ENCODE measurements at regions not wholly inside any gene's neighbourhood (a gene's known extent, or its start where the extent isn't known, plus 50 kb on each side); places are given as distances from the start of the nearest gene placed in this dataset.
"Not testable (repeated sequence)": the region's sequence is repeated elsewhere in the genome, so short reads cannot be mapped to it uniquely, and the experiment has no call there.

DNA sequence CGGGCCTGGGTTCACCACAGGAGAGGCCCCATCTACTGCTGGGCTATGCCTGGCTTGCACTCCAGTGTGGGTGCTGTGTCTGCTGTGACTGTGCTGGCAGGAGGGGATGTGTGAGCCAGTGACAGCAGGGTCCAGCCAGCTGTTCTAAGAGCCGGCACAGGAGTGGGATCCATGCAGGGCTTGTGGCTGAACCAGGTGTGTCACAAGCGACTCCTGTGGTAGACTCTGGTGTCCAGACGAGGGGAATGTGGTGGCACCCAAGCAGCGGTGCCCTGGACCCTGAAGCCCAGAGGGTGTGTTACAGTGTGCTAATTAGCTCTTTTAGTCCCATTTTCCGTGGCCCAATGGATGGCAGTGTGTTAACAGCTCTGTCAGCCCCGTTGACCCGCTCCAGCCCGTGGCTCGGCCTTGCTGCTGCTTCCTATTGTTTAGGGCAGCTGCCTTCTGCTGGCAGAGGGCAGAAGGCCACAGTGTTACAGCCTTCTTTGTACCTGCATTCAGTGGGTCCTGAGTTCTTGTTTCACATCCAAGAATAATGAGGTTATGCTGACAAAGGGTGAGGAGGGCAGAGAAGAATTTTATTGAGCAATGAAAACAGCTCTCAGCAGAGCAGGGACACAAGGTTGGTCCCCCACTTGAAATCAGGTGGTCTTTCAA lies 78.5 kb upstream of the RNU6-1 start:
- in situ Hi-C loops (cut with HindIII; ENCODE audit: low sequenced_read_pairs), result loop anchor here (5.0 kb wide), 1 partner anchor 36 kb away; no protein-coding TSS in a partner anchor

DNA sequence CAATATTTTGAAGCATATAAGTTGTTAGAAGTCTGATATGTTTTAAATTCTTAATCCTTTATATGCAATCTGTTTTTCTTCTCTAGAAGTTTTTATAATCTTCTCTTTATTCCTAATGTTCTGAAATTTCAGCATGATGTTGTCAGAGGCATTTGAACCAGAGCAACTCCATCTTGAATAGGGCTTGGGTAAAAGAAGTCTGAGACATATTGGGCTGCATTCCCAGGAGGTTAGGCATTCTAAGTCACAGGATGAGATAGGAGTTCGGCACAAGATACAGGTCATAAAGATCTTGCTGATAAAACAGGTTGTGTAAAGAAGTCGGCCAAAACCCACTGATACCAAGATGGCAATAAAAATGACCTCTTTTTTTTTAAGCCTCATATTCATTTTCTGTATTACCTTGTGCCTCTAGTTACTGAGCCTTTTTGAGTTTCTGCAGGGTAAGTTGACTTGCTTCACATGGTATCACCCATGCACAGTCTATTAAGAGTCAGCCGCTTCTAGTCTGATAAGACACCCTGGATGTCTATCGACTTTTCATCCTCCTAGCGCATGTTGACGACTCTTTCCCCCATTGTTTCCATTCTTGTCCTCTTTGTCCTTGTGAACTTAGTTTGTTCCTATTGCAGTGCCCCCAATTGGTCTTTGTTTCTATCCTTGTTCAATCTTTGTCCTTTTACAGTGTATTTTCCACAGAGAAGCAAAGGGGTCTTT lies 80.8 kb upstream of the RNU6-1 start:
- in situ Hi-C loops (cut with HindIII; ENCODE audit: low sequenced_read_pairs), result no loop called here

DNA sequence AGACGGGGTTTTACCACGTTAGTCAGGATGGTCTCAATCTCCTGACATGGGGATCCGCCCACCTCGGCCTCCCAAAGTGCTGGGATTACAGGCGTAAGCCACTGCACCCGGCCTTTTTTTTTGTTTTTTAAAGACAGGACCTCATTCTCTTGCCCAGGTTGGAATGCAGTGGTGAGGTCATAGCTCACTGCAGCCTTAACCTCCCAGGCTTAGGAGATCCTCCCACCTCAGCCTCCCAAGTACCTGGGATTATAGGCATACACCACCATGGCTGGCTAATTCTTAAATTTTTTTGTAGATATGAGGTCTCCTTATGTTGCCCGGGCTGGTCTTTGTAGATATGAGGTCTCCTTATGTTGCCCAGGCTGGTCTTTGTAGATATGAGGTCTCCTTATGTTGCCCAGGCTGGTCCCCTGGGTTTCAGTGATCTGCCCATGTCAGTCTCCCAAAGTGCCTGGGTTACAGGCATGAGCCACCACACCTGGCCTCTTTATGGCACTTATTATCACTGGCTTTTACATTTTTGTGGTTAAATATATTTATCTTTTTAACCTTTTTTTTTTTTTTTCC lies 82.3 kb upstream of the RNU6-1 start:
- in situ Hi-C loops (cut with HindIII; ENCODE audit: low sequenced_read_pairs), result no loop called here

DNA sequence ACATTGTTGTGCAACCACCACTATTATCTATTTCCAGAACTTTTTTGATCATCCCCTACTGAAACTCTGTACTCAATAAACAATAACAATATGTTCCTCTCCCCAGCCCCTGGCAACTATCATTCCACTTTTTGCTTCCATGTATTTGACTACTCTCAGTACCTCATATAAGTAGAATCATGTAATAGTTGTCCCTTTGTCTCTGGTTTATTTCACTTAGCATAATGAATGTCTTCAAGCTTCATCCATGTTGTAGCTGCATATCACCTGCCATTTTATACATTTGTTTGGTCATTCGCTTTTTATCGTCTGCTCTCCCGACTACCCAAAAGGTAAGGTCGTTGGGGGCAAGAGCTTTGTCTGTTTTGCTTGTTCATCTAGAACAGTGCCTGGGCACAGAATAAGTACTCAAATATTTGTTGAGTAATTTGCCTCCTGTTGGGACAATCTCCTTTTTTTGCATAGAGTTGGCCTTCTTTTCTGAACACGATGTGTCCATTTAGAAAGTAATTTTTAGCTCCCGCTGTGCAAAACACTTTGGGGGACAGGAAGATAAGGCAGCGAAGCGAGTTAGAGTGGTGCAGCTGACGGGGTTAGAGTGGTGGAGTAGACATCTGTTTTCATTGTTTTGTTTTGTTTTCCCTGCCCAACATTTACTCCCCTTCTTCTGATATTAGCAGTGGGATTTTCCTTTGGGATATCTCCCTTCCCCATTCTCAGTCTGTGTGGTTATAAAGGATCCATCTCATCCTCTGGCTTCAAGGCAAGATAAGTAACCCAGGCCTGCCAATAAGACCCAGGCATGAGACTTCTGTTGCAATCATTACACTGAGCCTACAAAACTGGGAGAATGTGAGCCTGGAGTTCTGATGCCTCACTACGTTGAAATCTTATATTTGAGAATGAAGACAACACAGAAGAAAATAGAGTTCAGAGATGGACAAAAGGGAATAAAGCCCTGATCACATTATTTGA lies 83.4 kb upstream of the RNU6-1 start:
- in situ Hi-C loops (cut with HindIII; ENCODE audit: low sequenced_read_pairs), result no loop called here

DNA sequence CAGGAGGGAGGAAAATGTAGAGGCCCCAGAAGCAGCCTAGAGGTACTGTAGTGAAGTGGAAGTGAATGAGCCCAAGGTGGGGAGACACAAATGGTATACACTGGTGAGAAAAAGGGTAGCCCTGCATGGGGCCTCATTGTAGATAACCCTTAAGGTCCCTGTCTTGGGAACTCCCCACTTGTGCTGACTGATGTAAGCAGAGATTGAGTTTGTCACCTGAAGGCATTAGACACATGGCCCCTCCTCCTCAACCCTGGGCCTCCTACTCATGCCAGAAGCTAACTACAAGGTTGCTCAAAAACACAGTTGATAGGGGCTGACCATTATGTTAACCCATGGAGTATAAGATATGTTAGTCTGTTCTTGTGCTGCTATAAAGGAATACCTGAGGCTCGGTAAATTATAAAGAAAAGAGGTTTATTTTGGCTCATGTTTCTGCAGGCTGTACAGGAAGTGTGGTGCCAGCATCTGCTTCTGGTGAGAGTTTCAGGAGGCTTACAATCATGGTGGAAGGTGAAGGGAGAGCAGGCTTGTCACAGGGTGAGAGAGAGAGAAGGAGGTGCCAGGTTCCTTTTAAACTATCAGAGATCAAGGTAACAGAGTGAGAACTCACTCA lies 84.6 kb upstream of the RNU6-1 start:
- in situ Hi-C loops (cut with HindIII; ENCODE audit: low sequenced_read_pairs), result no loop called here

DNA sequence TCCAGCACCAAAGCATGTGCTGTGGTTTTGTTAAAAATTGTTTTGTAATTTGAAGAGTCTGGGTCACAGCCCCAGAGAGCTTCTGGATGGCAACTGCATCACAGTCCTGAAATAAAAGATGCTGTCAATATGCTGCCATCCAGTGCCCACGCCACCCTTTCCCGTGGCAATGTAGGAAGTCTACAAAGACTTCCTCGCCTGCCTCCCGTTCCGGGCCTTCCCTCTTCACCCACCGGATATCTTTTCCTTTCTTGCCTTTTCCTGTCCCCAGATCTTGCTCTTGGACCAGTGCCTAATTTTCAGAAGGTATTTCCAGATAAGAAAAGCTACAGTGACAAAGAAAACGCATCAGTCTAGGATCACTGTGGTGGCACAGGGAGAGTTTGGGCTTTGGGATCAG lies 85.3 kb upstream of the RNU6-1 start:
- in situ Hi-C loops (cut with HindIII; ENCODE audit: low sequenced_read_pairs), result no loop called here

DNA sequence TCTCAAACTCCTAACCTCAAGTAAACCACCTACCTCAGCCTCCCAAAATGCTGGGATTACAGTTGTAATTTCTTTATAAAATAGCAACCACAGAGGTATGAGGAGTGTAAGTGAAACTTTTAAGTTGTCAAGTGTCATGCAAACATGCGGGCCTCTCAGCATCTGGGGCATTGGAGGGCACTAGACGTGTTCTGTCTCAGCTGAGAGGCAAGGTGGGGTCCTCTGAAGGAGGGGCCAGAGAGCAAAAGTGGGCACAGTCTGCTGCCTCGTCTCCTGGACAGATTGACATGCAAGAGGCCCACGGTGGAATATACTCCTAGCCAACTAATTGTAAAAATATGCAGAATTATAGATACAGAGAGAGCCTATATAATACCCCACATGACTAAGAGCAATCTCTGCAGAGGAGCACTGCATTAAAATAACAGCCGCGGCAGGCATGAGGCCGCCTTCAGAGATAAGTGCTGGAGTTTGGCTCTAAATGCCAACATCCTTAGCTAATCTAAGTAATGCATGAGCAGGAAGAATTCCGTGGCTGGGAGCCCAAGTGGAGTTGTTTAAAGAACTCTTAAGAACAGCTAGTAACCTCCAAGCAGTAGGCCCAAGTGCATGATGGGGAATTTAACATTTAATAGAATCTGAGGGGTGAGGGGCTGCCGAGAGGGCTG lies 87.8 kb upstream of the RNU6-1 start:
- in situ Hi-C loops (cut with HindIII; ENCODE audit: low sequenced_read_pairs), result no loop called here

DNA sequence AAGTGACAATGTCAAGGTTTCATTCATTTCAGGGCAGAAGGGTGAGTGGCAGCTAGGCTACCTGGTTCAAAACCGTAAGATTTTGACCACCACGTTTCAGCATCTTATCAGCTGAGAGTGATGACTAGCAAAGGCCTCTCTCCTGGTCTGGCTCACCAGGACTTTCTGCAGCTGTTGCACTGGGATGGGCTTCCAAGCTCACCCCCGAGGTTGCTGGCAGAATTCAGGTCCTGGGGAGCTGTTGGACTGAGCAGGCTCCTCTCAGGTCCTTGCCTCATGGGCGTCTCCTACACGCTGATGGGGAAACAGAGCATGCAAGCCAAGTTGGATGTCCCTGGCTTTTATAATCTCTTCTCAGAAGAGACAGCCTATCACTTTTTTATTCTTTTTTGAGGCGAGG lies 88.8 kb upstream of the RNU6-1 start:
- in situ Hi-C loops (cut with HindIII; ENCODE audit: low sequenced_read_pairs), result no loop called here

DNA sequence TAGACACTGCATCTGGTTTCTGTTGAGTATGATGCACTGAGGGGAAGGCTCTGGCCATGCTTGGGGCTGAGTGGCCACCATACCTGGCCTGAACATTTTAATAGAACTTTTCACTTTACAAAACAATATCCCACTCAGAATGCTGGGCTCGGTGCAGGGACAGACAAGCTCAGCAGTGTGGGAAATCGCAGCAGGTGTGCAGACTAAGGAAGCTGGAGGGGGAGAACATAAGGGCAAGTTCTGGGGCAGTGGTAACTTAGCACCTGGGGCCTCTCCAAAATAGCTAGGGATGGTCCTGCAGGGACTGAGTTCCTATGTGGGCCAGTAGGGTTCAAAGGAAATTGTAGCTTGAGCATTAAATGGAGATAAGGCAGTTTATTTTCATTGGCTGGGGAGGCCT lies 90.9 kb upstream of the RNU6-1 start:
- in situ Hi-C loops (cut with HindIII; ENCODE audit: low sequenced_read_pairs), result no loop called here

DNA sequence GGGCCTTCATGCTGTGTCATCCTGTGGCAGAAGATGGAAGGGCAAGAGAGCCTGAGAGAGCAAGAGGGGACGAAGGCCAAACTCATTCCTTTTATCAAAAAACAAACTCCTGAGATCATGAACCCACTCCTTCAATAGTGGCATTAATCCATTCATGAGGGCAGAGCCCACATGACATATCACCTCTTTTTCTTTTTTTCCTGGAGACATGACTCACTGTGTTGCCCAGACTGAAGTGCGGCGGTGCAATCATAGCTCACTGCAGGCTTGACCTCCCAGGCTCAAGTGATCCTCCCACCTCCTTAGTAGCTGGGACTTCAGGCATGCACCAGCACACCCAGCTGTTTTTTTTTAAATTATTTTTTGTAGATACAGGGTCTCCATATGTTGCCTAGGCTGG lies 92.0 kb upstream of the RNU6-1 start:
- in situ Hi-C loops (cut with HindIII; ENCODE audit: low sequenced_read_pairs), result no loop called here

DNA sequence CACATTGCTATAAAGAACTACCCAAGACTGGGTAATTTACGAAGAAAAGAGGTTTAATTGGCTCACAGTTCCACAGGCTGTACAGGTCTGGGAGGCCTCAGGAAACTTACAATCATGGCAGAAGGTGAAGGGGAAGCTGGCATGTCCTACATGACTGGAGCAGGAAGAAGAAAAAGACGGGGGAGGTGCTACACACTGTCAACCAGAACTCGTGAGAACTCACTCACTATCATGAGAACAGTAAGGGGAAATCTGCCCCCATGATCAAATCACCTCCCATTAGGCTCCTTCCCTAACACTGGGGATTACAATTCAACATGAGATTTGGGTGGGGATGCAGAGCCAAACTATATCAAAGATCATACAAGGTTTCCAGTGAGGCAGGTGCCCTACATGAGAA lies 94.3 kb upstream of the RNU6-1 start:
- in situ Hi-C loops (cut with HindIII; ENCODE audit: low sequenced_read_pairs), result not testable (repeated sequence)

DNA sequence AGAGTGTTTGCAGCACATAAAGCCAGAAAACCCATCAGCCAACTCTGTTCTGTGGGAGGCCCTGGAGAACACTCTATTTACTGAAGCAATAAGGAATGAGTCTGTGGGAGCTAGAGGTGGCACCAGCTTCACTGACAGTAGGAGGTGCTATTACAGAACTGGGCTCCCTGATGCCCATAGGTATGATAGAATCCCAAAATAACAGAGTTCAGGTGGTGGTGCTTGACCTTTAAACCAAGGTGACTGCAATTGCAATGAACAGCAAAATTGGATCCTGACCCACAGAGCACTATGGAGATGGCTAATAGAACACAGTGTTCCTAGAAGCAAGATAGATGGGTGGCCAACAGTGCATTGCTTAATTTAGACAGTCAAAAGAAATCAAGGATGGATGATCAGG lies 95.4 kb upstream of the RNU6-1 start:
- in situ Hi-C loops (cut with HindIII; ENCODE audit: low sequenced_read_pairs), result no loop called here

DNA sequence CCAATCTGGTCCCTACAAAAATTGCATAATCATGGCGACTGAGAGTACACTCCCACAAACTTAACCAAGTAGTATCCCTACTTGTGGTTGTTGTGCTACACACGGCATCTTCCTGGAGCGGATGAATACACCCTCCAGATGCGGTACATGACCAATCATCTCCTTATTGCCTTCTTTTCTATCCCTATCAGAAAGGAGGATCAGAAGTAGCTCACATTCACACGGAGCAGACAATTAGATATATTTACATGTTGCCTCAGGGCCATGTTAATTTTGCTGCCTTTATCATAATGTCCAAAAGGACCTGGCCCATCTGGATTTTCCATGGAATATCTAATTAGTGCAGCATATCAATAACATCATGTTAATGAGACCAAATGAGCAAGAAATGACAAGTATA lies 96.4 kb upstream of the RNU6-1 start:
- in situ Hi-C loops (cut with HindIII; ENCODE audit: low sequenced_read_pairs), result no loop called here

DNA sequence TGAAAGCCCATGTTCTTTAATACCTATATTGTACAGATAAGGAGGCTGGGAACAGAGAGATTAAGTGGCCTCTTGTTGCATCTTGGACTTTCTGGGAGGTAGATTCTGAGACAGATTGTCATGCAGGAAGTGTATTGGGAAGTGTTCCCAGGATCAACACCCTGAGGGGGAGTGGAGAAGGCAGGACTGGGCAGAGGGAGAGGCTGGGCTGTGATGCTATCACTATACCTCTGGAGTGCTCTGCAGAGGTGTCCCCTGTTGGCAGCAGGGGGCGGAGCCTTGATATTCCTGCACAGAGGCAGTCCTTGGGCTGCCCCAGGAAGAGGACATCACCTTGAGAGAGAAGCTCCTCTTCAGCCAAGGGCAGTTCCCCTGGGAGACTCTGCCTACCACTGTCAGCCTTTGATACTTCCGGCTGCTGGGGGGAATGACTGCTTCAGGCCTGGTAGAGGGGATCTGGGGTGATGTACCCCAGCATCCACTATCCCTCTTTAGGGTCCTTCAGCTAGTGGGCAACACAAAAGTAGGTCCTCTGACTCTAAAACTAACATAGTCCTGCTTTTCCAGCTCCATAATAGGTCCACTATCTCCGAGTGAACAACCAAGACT lies 97.4 kb upstream of the RNU6-1 start:
- in situ Hi-C loops (cut with HindIII; ENCODE audit: low sequenced_read_pairs), result no loop called here

DNA sequence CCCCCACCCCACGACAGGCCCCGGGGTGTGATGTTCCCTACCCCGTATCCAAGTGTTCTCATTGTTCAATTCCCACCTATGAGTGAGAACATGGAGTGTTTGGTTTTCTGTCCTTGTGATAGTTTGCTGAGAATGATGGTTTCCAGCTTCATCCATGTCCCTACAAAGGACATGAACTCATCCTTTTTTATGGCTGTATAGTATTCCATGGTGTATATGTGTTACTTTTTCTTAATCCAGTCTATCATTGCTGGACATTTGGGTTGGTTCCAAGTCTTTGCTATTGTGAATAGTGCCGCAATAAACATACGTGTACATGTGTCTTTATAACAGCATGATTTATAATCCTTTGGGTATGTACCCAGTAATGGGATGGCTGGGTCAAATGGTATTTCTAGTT lies 99.3 kb upstream of the RNU6-1 start:
- in situ Hi-C loops (cut with HindIII; ENCODE audit: low sequenced_read_pairs), result not testable (repeated sequence)

DNA sequence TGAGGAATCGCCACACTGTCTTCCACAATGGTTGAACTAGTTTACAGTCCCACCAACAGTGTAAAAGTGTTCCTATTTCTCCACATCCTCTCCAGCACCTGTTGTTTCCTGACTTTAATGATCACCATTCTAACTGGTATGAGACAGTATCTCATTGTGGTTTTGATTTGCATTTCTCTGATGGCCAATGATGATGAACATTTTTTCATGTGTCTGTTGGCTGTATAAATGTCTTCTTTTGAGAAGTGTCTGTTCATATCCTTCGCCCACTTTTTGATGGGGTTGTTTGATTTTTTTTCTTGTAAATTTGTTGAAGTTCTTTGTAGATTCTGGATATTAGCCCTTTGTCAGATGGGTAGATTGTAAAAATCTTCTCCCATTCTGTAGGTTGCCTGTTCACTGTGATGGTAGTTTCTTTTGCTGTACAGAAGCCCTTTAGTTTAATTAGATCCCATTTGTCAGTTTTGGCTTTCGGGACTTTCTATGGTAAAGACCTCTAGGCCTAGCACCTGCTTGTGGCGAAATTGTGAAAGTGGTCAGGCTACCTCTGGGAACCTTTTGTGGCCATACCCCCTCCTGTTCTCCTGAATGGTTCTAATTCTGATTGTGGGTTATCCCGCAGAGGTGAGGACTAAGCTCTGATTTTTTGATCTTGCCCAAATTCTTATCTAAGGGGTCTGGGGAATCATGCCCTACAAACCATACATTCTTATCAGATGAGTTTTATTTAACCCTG lies 99.9 kb upstream of the RNU6-1 start:
- in situ Hi-C loops (cut with HindIII; ENCODE audit: low sequenced_read_pairs), result not testable (repeated sequence)

DNA sequence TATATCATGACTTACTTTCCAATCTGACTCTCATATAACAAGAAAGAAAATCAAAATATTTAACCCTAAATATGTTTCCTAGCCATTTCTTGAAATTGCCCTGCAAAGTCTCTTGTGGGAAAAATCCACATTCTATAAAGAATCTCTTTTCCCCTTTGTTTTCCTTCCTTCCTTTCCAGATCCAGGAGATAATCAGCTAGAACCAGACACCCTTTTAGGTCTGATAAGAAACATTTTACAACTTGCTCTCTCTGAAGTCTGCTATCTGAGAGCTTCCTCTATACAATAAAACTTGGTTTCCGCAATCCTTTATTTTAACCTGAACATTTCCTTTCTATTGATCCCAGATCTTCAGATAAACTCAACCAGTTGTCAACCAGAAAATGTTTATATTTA lies 100.5 kb upstream of the RNU6-1 start:
- in situ Hi-C loops (cut with HindIII; ENCODE audit: low sequenced_read_pairs), result no loop called here

DNA sequence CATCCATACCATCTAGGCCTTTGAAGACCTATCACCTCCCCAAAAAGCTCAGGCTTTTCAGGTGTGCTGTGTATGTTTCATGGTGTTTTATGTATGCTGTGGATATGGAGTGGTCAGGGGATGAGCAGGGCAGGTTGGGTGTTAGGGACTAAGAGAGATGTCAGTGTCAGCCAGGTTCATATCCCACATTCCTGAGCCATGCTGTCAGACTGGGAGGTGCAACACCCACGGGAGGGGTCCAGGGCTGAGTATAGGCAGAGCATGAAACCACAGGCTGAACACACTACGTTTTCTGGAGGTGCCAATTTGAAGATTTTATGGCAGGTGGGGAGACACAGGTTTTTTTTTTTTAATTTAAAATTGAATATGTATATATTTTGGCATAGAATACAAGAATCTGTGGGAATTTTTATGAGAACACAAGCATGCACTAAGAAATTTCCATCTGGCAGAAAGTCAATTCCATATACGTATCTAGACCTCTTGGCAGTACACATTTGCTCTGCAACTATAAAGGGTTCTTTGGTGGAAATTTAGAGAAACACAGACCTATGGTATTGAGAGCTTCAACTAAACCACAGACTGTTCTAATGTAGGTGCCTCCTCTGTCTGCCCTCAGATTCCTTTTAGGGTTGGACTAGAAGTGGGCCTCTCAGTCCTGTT lies 101.9 kb upstream of the RNU6-1 start:
- in situ Hi-C loops (cut with HindIII; ENCODE audit: low sequenced_read_pairs), result no loop called here

DNA sequence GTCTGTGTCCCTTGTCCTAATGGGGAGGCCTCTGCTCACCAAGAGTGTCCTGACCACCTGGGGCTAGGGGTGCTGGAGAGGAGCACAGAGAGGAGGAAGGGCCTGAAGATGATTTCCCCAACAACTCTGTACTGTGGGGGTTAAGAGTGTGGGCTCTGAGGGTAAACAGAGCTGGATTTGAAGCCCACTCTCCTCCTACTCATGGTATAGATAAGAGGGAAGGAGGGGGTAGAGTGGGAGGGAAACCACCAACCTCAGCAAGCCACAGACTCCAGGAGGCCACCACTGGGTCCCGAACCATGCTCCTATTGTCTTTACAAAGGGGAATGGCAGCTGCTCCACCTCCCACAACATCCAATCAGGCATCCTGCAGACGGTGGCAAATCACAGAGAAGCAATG lies 103.6 kb upstream of the RNU6-1 start:
- in situ Hi-C loops (cut with HindIII; ENCODE audit: low sequenced_read_pairs), result no loop called here

Data from endothelial cell of hepatic sinusoid (primary cell).